Ammon's horn (tissue), 1 donor: ENCODE measurements at regions not wholly inside any gene's neighbourhood (a gene's known extent, or its start where the extent isn't known, plus 50 kb on each side); places are given as distances from the start of the nearest gene placed in this dataset.
"Not testable (repeated sequence)": the region's sequence is repeated elsewhere in the genome, so short reads cannot be mapped to it uniquely, and the experiment has no call there.

Experiments
- DNase-seq: peaks from one replicate; pipeline ENCODE4 v3.0.0-alpha.2; 2016; ENCODE audit warnings: low spot score

- DNase-seq, result not testable (repeated sequence)
Observed at GRCh38 chr1:149278156-149278555, 174.8 kb upstream of the NBPF9 start.

GRCh38 chr1:149279015-149279414, 175.7 kb upstream of the NBPF9 start:
- DNase-seq, result not testable (repeated sequence)

- not testable (repeated sequence) for DNase-seq
Observed at GRCh38 chr1:149279512-149279911, 176.2 kb upstream of the NBPF9 start.

DNA sequence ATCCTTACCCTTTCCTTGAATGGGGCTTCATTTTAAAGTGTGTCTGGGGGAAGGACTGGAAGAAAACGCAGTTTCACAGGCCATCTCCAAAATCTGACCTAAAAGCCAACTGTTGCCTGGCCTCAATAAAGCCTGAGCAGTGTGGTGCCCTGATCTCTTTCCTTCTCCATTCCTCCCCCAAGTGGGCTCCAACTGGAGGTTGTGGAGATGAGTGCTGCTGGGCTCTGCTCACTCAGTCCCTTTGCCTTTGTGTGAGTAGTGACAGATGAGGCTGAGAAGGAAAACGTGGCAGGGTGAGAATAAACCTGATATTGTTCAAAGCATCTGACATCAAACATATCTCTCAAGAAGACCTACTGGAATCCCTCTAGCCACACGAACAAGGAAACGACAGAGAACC, 181.4 kb upstream of the NBPF9 start:
- not testable (repeated sequence) for DNase-seq

DNA sequence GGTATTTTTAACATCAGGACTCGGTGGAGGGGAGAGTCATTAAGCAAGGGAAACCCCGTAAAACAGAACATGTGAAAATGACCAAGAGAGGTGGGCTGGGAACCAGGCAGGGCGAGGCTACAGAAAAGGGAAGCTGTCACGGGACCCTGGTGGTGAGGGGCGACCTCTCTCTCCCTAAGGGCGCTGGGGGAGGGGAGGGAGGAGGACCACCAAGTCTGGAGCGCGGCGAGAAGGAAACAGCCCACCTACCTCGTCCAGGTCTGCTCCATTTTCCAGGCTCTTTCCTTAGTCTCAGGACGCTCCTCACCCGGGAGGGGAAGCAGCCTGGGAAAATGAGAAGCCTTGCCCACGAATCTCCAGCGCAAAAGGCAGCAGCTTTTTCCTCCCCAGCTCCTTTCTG, 181.9 kb upstream of the NBPF9 start:
- DNase-seq, result not testable (repeated sequence)

- not testable (repeated sequence) for DNase-seq
Observed at GRCh38 chr1:149285638-149286037, 182.3 kb upstream of the NBPF9 start.

DNA sequence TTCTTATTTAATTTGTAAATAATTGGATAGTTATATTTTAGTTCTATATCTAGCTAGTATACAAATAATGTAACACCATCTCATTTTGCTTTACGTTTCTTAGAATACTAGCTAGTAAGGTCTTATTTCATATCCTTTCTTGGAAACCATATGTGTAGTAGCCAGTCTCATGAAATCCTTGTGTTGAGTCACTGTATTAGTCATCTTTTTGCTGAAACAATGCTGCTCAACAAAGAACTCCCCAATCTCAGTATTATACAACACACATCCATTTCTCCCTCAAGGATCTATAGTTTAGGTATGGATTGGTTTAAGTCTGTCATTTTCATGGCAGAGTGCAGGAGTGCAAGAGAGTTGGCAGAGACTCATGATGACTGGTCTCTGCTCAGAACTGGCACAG, 185.2 kb upstream of the NBPF9 start:
- not testable (repeated sequence) for DNase-seq

- not testable (repeated sequence) for DNase-seq
Observed at GRCh38 chr1:149300478-149301218, 174.2 kb upstream of the NBPF19 start.

- not testable (repeated sequence) for DNase-seq
Observed at GRCh38 chr1:149301282-149301681, 173.6 kb upstream of the NBPF19 start.

- DNase-seq, result not testable (repeated sequence)
Observed at GRCh38 chr1:149304796-149305195, 170.0 kb upstream of the NBPF19 start.

DNA sequence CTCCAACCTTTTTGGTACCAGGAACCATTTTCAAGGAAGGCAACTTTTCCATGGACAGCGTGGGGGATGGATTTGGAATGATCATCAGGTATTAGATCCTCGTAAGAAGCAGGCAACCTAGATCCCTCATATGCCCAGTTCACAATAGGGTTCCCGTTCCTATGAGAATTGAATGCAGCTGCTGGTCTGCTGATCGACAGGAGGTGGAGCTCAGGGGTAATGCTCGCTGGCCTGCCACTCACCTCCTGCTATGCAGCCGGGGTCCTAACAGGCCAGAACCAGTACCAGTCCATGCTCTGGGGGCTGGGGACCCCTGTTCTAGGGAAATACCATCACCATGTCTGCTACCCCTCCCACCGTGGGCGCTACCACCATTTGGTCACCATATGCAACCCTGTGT, 167.2 kb upstream of the NBPF19 start:
- DNase-seq, result not testable (repeated sequence)

- DNase-seq, result not testable (repeated sequence)
Observed at GRCh38 chr1:149314921-149315320, 159.9 kb upstream of the NBPF19 start.

- not testable (repeated sequence) for DNase-seq
Observed at GRCh38 chr1:149320971-149321731, 153.7 kb upstream of the NBPF19 start.

GRCh38 chr1:149321732-149322016, 153.2 kb upstream of the NBPF19 start:
- DNase-seq, result not testable (repeated sequence)

GRCh38 chr1:149330081-149330335, 144.8 kb upstream of the NBPF19 start:
- DNase-seq, result not testable (repeated sequence)

GRCh38 chr1:149336082-149336481, 138.8 kb upstream of the NBPF19 start:
- DNase-seq, result not testable (repeated sequence)

DNA sequence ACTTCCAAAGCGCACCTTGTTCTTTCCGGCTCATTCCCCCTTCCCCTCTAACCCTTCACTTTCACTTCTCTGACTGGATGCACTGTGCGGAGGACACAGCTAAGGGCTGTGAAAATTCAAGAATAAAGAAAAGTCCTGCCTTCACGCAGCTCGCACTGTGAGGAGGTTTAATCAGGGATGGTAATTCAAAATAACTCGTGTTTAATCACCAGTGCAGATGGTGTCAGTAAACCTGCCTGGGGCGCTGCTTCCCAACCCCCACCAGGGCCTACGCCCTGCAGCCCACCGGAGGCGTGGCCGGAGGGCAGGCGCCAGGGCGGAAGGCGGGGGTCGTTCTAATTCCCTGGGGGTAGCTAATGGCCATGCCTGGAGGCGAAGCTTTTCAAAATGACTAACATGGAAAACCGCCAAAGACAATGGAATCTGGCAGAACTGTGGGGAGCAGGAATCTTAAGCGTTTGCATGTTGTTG, 136.6 kb upstream of the NBPF19 start:
- not testable (repeated sequence) for DNase-seq

- not testable (repeated sequence) for DNase-seq
Observed at GRCh38 chr1:149338698-149339097, 136.1 kb upstream of the NBPF19 start.

DNA sequence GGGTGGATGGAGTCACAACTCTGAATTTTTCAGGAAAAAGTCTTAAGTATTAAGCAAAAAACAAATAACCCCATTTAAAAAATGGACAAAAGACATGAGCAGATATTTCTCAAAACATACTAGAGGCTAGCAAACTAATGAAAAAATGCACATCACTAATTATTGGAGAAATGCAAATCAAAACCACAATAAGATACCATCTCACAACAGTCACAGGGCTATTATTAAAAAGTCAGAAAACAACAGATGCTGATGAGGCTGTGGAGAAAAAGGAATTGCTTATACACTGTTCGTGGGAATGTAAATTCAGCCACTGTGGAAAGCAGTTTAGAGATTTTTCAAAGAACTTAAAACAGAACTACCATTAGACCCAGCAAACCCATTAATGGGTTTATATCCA, 125.4 kb upstream of the NBPF19 start:
- DNase-seq, result not testable (repeated sequence)

- DNase-seq, result not testable (repeated sequence)
Observed at GRCh38 chr1:149352205-149352604, 122.6 kb upstream of the NBPF19 start.

DNA sequence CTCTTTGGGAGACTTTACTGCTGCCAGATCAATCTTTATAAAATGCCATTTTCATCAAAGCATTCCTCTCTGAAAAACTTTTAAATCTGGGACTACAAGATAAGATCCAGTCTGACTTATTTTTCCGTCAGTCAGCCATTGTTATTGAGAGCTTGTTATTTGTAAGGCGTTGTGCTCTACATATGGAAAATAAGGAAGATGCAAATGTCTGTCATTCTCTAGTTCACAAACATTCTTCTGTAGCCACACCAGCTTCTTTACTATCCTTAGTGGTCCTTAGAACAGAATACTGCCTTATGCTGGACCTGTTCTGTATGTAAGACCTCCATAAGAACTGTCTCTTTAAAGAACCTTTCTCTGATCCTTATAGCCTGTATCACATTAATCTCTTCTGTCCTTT, 120.3 kb upstream of the NBPF19 start:
- not testable (repeated sequence) for DNase-seq

- not testable (repeated sequence) for DNase-seq
Observed at GRCh38 chr1:149355748-149356147, 119.1 kb upstream of the NBPF19 start.

- not testable (repeated sequence) for DNase-seq
Observed at GRCh38 chr1:149356152-149356551, 118.7 kb upstream of the NBPF19 start.
